H1 (cell line): ENCODE measurements at regions not wholly inside any gene's neighbourhood (a gene's known extent, or its start where the extent isn't known, plus 50 kb on each side); places are given as distances from the start of the nearest gene placed in this dataset.
"Not testable (repeated sequence)": the region's sequence is repeated elsewhere in the genome, so short reads cannot be mapped to it uniquely, and the experiment has no call there.

ENCODE experiments used
- CHD1 ChIP-seq: IDR thresholded peaks from 2 replicates; pipeline ENCODE4 v1.6.1; 2012; ENCODE audit warnings: low read depth, low read length, improper control_type of control experiment
- GABPA ChIP-seq: IDR thresholded peaks from 2 replicates; pipeline ENCODE4 v1.6.1; 2011; ENCODE audit warnings: mild to moderate bottlenecking, low read length, moderate library complexity, borderline replicate concordance; ENCODE audit not compliant: insufficient read depth
- JUND ChIP-seq: IDR thresholded peaks from 2 replicates; pipeline ENCODE4 v1.6.1; 2011; ENCODE audit warnings: mild to moderate bottlenecking, improper control_type of control experiment, low read length
- KDM1A ChIP-seq: fragments of 200-600, 300-600 bp; sonication (generic); IDR thresholded peaks from 2 replicates; pipeline ENCODE4 v1.7.1; 2016; ENCODE audit warnings: mild to moderate bottlenecking, low read length, borderline replicate concordance
- NANOG ChIP-seq: IDR thresholded peaks from 2 replicates; pipeline ENCODE4 v1.6.1; 2011; ENCODE audit warnings: low read length, low read depth, mild to moderate bottlenecking, inconsistent platforms; ENCODE audit not compliant: insufficient read depth, poor library complexity, severe bottlenecking
- POLR2A ChIP-seq, 2 experiments: IDR thresholded peaks; 1 replicate in 1 of 2; 2 replicates in 1 of 2; pipeline ENCODE4 v1.6.1; 2011; ENCODE audit warnings: low read depth in 2 of 2, low read length in 2 of 2, mild to moderate bottlenecking in 2 of 2; ENCODE audit errors: control extremely low read depth in 1 of 2
- POLR2AphosphoS5 ChIP-seq: IDR thresholded peaks from 2 replicates; pipeline ENCODE4 v1.6.1; 2011; ENCODE audit warnings: low read depth, low read length
- SIN3A ChIP-seq, 2 experiments: IDR thresholded peaks in 1 of 2; conservative IDR thresholded peaks in 1 of 2; 2 replicates each; pipeline ENCODE4 v1.6.1; 2011 to 2012; ENCODE audit warnings: low read length in 2 of 2, improper control_type of control experiment in 1 of 2, low read depth in 1 of 2, mild to moderate bottlenecking in 1 of 2
- SP2 ChIP-seq: IDR thresholded peaks from 2 replicates; pipeline ENCODE4 v1.6.1; 2012; ENCODE audit warnings: mild to moderate bottlenecking, low read length, inconsistent platforms
- SRF ChIP-seq: IDR thresholded peaks from 2 replicates; pipeline ENCODE4 v1.6.1; 2011; ENCODE audit warnings: mild to moderate bottlenecking, low read depth, low read length, moderate library complexity
- TAF1 ChIP-seq: IDR thresholded peaks from 2 replicates; pipeline ENCODE4 v1.6.1; 2011; ENCODE audit warnings: mild to moderate bottlenecking, low read depth, low read length
- TF ChIP-seq, protein P1 (sequence below), 3 experiments: IDR thresholded peaks; 1 replicate in 2 of 3; 2 replicates in 1 of 3; pipeline versions ENCODE4 v1.5.1 to v1.6.1; 2011; ENCODE audit warnings: low read length in 3 of 3, mild to moderate bottlenecking in 3 of 3, inconsistent platforms in 2 of 3, low read depth in 1 of 3, moderate library complexity in 1 of 3; ENCODE audit not compliant: insufficient read depth in 1 of 3; ENCODE audit errors: control extremely low read depth in 1 of 3
- TF ChIP-seq, protein P2 (sequence below): IDR thresholded peaks from 2 replicates; pipeline ENCODE4 v1.6.1; 2011; ENCODE audit warnings: low read length, improper control_type of control experiment

DNA sequence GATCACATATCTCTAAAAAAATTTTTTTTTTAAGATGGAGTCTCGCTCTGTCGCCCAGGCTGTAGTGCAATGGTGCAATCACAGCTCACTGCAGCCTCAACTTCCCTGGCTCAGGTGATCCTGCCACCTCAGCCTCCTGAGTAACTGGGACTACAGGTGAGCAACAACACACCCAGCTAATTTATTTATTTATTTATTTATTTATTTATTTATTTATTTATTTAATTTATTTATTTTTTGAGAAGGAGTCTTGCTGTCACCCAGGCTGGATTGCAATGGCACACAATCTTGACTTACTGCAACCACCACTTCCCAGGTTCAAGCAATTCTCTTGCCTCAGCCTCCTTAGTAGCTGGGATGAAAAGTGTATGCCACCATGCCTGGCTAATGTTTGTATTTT is 507.9 kb downstream of the KCNJ18 start:
- TF ChIP-seq NANOG; SIN3A (conservative IDR thresholded peaks at IDR 0.05 in 1 of 2, IDR thresholded peaks at IDR 0.05 in 1 of 2; ENCODE audit: low read depth in 1 of 2, low read length in 2 of 2); SRF; TAF1; POLR2AphosphoS5; KDM1A; GABPA; SP2; CHD1; JUND; POLR2A (IDR thresholded peaks at IDR 0.05; ENCODE audit: control extremely low read depth in 1 of 2, low read depth in 2 of 2, low read length in 2 of 2): not testable (repeated sequence)
- TF ChIP-seq, protein P1, sequence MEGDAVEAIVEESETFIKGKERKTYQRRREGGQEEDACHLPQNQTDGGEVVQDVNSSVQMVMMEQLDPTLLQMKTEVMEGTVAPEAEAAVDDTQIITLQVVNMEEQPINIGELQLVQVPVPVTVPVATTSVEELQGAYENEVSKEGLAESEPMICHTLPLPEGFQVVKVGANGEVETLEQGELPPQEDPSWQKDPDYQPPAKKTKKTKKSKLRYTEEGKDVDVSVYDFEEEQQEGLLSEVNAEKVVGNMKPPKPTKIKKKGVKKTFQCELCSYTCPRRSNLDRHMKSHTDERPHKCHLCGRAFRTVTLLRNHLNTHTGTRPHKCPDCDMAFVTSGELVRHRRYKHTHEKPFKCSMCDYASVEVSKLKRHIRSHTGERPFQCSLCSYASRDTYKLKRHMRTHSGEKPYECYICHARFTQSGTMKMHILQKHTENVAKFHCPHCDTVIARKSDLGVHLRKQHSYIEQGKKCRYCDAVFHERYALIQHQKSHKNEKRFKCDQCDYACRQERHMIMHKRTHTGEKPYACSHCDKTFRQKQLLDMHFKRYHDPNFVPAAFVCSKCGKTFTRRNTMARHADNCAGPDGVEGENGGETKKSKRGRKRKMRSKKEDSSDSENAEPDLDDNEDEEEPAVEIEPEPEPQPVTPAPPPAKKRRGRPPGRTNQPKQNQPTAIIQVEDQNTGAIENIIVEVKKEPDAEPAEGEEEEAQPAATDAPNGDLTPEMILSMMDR (IDR thresholded peaks at IDR 0.05; ENCODE audit: control extremely low read depth in 1 of 3, insufficient read depth in 1 of 3, low read depth in 1 of 3, low read length in 3 of 3), result not testable (repeated sequence)
- TF ChIP-seq, protein P2, sequence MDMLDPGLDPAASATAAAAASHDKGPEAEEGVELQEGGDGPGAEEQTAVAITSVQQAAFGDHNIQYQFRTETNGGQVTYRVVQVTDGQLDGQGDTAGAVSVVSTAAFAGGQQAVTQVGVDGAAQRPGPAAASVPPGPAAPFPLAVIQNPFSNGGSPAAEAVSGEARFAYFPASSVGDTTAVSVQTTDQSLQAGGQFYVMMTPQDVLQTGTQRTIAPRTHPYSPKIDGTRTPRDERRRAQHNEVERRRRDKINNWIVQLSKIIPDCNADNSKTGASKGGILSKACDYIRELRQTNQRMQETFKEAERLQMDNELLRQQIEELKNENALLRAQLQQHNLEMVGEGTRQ, result not testable (repeated sequence)
